ENCODE measurements at regions not wholly inside any gene's neighbourhood (a gene's known extent, or its start where the extent isn't known, plus 50 kb on each side); places are given as distances from the start of the nearest gene placed in this dataset.

DNA sequence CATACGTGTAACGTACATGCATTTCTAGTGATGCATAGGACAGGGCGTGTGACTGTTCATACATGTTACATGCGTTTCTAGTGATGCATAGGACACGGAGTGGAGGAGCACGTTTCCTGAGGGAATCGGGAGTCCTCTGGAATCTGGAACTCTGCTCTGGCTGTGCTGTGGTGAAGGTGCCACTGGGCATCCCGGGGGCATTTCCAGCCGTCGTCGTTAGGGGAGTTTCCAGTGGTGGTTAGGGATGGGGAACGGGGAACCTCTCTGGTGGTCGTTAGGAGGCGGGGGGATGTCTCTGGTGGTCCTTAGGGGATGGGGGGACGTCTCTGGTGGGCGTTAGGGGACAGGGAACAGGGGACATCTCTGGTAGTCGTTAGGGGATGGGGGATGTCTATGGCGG lies 209.6 kb upstream of the SOX1 start:
- DNase-seq (ENCODE audit: low spot score) (no peak), ATAC-seq (ENCODE audit: low FRiP score) (no peak)
- TF ChIP-seq, protein P1, sequence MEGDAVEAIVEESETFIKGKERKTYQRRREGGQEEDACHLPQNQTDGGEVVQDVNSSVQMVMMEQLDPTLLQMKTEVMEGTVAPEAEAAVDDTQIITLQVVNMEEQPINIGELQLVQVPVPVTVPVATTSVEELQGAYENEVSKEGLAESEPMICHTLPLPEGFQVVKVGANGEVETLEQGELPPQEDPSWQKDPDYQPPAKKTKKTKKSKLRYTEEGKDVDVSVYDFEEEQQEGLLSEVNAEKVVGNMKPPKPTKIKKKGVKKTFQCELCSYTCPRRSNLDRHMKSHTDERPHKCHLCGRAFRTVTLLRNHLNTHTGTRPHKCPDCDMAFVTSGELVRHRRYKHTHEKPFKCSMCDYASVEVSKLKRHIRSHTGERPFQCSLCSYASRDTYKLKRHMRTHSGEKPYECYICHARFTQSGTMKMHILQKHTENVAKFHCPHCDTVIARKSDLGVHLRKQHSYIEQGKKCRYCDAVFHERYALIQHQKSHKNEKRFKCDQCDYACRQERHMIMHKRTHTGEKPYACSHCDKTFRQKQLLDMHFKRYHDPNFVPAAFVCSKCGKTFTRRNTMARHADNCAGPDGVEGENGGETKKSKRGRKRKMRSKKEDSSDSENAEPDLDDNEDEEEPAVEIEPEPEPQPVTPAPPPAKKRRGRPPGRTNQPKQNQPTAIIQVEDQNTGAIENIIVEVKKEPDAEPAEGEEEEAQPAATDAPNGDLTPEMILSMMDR (IDR thresholded peaks at IDR 0.05) = no peak

DNA sequence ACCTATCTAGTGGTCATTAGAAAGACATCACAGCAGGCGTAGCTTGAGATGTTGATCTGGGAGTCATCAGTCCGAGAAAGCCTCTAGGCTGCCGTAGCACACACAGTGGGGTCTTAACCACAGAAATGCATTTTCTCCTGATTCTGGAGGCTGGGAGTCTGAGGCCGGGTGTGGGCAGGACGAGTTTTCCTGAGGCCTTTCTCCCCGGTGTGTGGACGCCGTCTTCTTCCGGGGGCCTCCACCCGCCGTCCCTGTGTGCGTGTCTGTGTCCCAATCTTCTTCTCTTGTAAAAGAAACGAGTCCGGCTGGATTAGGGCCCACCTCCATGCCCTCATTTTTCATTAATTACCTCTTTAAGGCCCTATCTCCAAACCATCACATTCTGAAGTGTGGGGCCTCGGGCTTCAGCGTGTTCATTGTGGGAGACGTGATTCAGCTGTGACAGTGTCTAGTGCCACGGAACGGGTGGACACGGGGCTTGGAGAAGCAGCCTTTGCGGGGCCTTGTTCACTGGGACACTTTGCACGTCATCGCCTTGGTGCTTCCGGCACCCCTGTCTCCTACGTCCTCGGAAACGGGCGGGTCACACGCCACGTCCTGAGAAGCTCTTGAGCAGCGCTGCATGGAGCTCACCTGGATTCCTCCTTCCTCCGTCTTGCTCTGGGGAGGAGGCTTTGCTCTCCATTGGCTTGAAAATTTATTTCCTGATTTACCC lies 208.9 kb upstream of the SOX1 start:
- TF ChIP-seq, protein P1 (IDR thresholded peaks at IDR 0.05) = no peak
- ATAC-seq (ENCODE audit: low FRiP score) = no peak
- DNase-seq (ENCODE audit: low spot score) = no peak

DNA sequence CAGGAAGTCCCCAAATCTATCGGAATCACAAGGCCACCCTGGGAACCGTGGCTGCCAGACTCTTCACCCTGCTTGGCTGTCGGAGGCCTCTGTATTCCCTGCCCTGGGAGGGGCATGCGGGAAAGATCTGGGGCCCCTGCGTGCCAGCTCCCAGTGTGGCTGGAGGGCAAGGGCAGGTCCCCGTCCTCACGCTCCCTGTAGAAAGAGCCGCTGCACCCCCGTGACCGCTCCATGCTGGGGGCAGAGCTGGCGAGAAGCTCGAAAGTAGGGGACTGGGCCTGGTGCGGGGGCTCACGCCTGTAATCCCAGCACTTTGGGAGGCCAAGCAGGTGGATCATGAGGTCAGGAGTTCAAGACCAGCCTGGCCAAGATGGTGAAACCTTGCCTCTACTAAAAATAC lies 208.4 kb upstream of the SOX1 start:
- DNase-seq (ENCODE audit: low spot score) (no peak), ATAC-seq (ENCODE audit: low FRiP score) (no peak)
- TF ChIP-seq, protein P1 (IDR thresholded peaks at IDR 0.05) = no peak

DNA sequence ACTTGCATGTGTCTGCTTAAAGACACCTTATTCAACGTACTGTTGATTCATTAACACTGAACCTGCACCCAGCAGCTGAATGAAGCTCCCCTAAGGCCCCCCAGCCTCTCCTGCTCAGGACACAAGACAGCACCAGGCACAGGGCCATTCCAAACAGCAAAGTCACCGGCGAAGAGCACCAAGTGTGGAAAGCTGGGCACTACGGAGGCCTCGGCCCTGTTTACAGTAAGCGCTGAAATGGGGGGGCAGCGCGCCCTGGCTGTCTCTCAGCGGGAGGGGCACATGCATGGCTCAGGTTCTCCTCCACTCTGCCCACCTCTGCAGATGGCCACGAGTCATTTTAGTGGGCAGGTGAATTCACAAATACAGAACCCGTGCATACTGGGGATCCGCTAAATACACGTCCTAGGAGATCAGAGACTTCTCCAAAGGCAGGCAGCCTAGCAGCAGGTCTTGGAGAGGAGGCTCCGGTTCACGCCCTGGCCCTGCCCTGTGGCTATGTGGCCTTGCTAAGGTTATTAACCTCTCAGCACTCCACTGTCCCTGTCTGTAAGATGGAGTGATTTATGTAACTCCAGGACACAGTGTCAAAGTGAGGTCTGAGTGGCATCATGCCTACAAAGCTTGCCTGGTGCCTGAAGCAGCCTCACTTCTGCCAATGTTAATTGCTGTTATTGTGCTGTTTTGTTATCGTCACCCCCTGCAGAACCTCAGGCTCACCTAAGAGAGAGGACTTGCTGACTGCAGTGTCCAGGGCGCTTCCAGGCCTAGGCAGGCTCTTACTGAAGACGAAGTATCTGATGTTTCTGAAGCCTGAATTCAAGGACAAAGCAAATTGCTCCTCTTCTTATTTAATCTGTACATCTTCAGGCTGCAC lies 207.4 kb upstream of the SOX1 start:
- no peak for DNase-seq (ENCODE audit: low spot score)

DNA sequence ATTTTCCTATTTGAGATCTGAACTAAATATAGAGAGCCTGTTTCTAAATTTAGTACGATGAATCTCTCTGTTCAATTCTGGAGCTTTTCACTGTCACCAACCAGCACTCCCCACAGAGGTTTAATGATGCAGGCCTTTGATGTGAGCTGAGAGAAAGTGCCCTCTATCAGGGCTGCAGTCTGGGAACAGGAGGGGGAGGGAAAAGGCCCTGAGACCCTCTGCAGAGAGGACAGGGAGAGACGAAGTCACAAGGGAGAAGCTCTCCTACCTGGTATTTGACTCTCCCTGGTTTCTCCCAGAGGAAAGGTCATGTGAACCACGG lies 206.8 kb upstream of the SOX1 start:
- DNase-seq (ENCODE audit: low spot score) (no peak), ATAC-seq (ENCODE audit: low FRiP score) (no peak)
- TF ChIP-seq, protein P1 (IDR thresholded peaks at IDR 0.05) = no peak

More for the DNA sequence above, 207.4 kb upstream of the SOX1 start:
- no peak for ATAC-seq (ENCODE audit: low FRiP score)
- TF ChIP-seq, protein P1 (IDR thresholded peaks at IDR 0.05) = no peak

DNA sequence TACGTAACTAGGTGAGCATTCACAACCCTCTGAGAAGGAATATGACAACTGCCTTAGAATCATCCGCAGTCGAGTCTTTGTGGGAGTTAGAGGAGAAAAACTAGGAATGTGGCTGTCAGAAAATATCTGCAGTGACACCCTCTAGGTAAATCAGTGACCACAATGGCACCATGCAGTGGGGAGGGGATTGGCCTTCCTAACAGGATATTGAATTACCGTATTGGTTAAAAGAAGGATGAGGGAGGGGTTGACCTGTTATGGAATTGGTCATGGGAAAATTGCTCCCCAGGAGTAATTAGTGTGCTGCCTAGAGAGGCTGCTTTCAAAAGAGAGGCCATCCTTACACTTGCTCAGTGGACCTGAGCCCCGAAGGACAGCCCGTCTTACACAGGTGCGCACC lies 205.6 kb upstream of the SOX1 start:
- no peak for DNase-seq (ENCODE audit: low spot score)
- TF ChIP-seq, protein P1 (IDR thresholded peaks at IDR 0.05) = no peak
- no peak for ATAC-seq (ENCODE audit: low FRiP score)
